HepG2 (cell line): ENCODE measurements at regions not wholly inside any gene's neighbourhood (a gene's known extent, or its start where the extent isn't known, plus 50 kb on each side); places are given as distances from the start of the nearest gene placed in this dataset.

Experiments
- ATAC-seq: fragments of 200-7000 bp; cut with Tn5 transposase; 3 replicates; pipeline ENCODE4 v1.9.1; 2020; ENCODE audit warnings: mild to moderate bottlenecking, moderate library complexity
- BruUV-seq: library from RNA; stranded (reverse); fragments of 400-500 nt; replicated peaks from 2 replicates; lab custom pipeline; 2021; lab: Mats Ljungman, UMichigan
- CTCF ChIA-PET: fragments of 300-600 bp; formaldehyde crosslinking; extraction: SDS; loops from one replicate; lab custom pipeline; 2021; ENCODE audit warnings: low total read pairs, inconsistent platforms, low intra/inter-chr PET ratio; lab: Yijun Ruan, JAX
- POLR2A ChIA-PET: fragments of 350-600 bp; sonication (Branson Sonifier 250); formaldehyde crosslinking; loops from one replicate; lab custom pipeline; 2020; ENCODE audit warnings: antibody characterized with exemption, inconsistent platforms; lab: Yijun Ruan, JAX
- DNase-seq: peaks from one replicate; pipeline ENCODE4 v3.0.0-alpha.2; 2015; ENCODE audit warnings: low spot score
- FAIRE-seq: peaks from 3 replicates; lab custom pipeline; 2011; peaks lifted over from hg19 to GRCh38; lab: Jason Lieb, UNC
- H2AFZ ChIP-seq: one replicate; pipeline ENCODE4 v1.6.1; 2011; ENCODE audit warnings: low read length, inconsistent platforms
- H3K27ac ChIP-seq: fragments of 300-600 bp; 3 replicates; pipeline ENCODE4 v1.8.0; 2011; ENCODE audit warnings: mixed run types, mild to moderate bottlenecking, mixed read lengths, low read length, inconsistent platforms; ENCODE audit not compliant: insufficient read depth; ENCODE audit errors: extremely low read length
- H3K27me3 ChIP-seq, 2 experiments: fragments of 200-600 bp in 1 of 2; 2 replicates in 1 of 2; 3 replicates in 1 of 2; pipeline versions ENCODE4 v1.6.0 to v1.8.0; 2011; ENCODE audit warnings: low read length in 2 of 2, mild to moderate bottlenecking in 2 of 2, moderate library complexity in 2 of 2, inconsistent platforms in 1 of 2; ENCODE audit not compliant: insufficient read depth in 2 of 2, control insufficient read depth in 1 of 2
- H3K36me3 ChIP-seq, 2 experiments: fragments of 200-600 bp in 1 of 2; replicated peaks in 1 of 2; 2 replicates in 1 of 2; 3 replicates in 1 of 2; pipeline versions ENCODE4 v1.5.1 to v1.8.0; 2011; ENCODE audit warnings: low read length in 2 of 2, inconsistent platforms in 1 of 2; ENCODE audit not compliant: insufficient read depth in 2 of 2, control insufficient read depth in 1 of 2
- H3K4me1 ChIP-seq: 2 replicates; pipeline ENCODE4 v1.5.1; 2012; ENCODE audit warnings: low read length, inconsistent platforms; ENCODE audit not compliant: insufficient read depth
- H3K4me2 ChIP-seq: 2 replicates; pipeline ENCODE4 v1.6.0; 2011; ENCODE audit warnings: low read depth, low read length, inconsistent platforms
- H3K4me3 ChIP-seq, 3 experiments: fragments of 200-600 bp in 1 of 3; sonication (generic), shearing (Covaris generic) in 1 of 3; replicated peaks in 1 of 3; 2 replicates each; pipeline ENCODE4 v1.5.1; 2011 to 2016; ENCODE audit warnings: low read length in 3 of 3, inconsistent platforms in 2 of 3, low read depth in 2 of 3, mild to moderate bottlenecking in 2 of 3, control low read depth in 1 of 3, mixed read lengths in 1 of 3; ENCODE audit not compliant: insufficient read depth in 1 of 3
- H3K79me2 ChIP-seq: one replicate; pipeline ENCODE4 v1.6.1; 2011; ENCODE audit warnings: low read length, inconsistent platforms; ENCODE audit not compliant: insufficient read depth
- H3K9ac ChIP-seq: 2 replicates; pipeline ENCODE4 v1.6.0; 2011; ENCODE audit warnings: mild to moderate bottlenecking, low read depth, low read length, inconsistent platforms; ENCODE audit not compliant: insufficient read depth
- H3K9me3 ChIP-seq: 2 replicates; pipeline ENCODE4 v1.5.1; 2012; ENCODE audit warnings: mild to moderate bottlenecking, low read length
- H4K20me1 ChIP-seq: 2 replicates; pipeline ENCODE4 v1.6.0; 2011; ENCODE audit warnings: inconsistent platforms, mild to moderate bottlenecking, low read length, moderate library complexity; ENCODE audit not compliant: insufficient read depth
- GATAD1 ChIP-seq: IDR thresholded peaks from 2 replicates; pipeline ENCODE4 v1.6.1; 2016; ENCODE audit warnings: missing genetic modification reagents, missing compliant biosample characterization
- HNRNPUL1 ChIP-seq: fragments of 200-400 bp; formaldehyde crosslinking; IDR thresholded peaks from 2 replicates; pipeline ENCODE4 v1.6.1; 2017; ENCODE audit warnings: low read depth, mild to moderate bottlenecking, low read length, moderate library complexity
- POLR2AphosphoS5 ChIP-seq: IDR thresholded peaks from 2 replicates; pipeline ENCODE4 v1.6.1; 2012; ENCODE audit warnings: low read depth, low read length
- SIN3B ChIP-seq: fragments of 150-350 bp; IDR thresholded peaks from 2 replicates; pipeline ENCODE4 v1.6.1; 2014; ENCODE audit warnings: low read length
- SP1 ChIP-seq, 2 experiments: fragments of 450-650 bp in 1 of 2; sonication (generic) in 1 of 2; formaldehyde crosslinking in 1 of 2; IDR thresholded peaks; 2 replicates each; pipeline versions ENCODE4 v1.4.0 to v1.6.1; 2016 to 2020; ENCODE audit warnings: missing genetic modification reagents in 1 of 2
- ZNF138 ChIP-seq: sonication (generic); formaldehyde crosslinking; IDR thresholded peaks from 2 replicates; pipeline ENCODE4 v1.5.0; 2020; ENCODE audit warnings: mild to moderate bottlenecking, low read depth, missing genetic modification reagents
- ZNF160 ChIP-seq: sonication (generic); formaldehyde crosslinking; IDR thresholded peaks from 2 replicates; pipeline ENCODE4 v1.8.0; 2022; ENCODE audit warnings: mild to moderate bottlenecking, inconsistent platforms, missing genetic modification reagents
- ZNF383 ChIP-seq: sonication (generic); formaldehyde crosslinking; IDR thresholded peaks from 2 replicates; pipeline ENCODE4 v1.4.0; 2020; ENCODE audit warnings: missing genetic modification reagents, mild to moderate bottlenecking, borderline replicate concordance
- ZNF446 ChIP-seq: sonication (generic); formaldehyde crosslinking; IDR thresholded peaks from 2 replicates; pipeline ENCODE4 v1.5.0; 2020; ENCODE audit warnings: mild to moderate bottlenecking, missing genetic modification reagents
- ZNF891 ChIP-seq: sonication (generic); formaldehyde crosslinking; IDR thresholded peaks from 2 replicates; pipeline ENCODE4 v1.5.0; 2020; ENCODE audit warnings: mild to moderate bottlenecking, missing genetic modification reagents
- ZSCAN12 ChIP-seq: sonication (generic); formaldehyde crosslinking; IDR thresholded peaks from 2 replicates; pipeline ENCODE4 v1.9.0; 2021; ENCODE audit warnings: mild to moderate bottlenecking, missing genetic modification reagents
- WGBS: methylation state at CpG from one replicate; pipeline ENCODE4 v1.1.6; 2017; ENCODE audit warnings: low lambda C conversion rate; 5-methylcytosine and 5-hydroxymethylcytosine counted together
- in situ Hi-C: cut with HindIII; loops from 2 replicates; pipeline ENCODE4 v1.10.0; 2017; ENCODE audit warnings: low pct_unique_long_range_greater_than_20kb; ENCODE audit not compliant: extremely low pct_ligation_motif_present
- intact Hi-C: fragments of 100-400 bp; cut with micrococcal nuclease; formaldehyde crosslinking; loops from one replicate; pipeline ENCODE4 v1.10.0; 2022; ENCODE audit not compliant: unreplicated experiment
- TF ChIP-seq, protein P1 (sequence below): fragments of 450-650 bp; IDR thresholded peaks from 2 replicates; pipeline ENCODE4 v1.6.1; 2017
- TF ChIP-seq, protein P2 (sequence below): sonication (generic); formaldehyde crosslinking; IDR thresholded peaks from 2 replicates; pipeline ENCODE4 v1.4.0; 2020; ENCODE audit warnings: missing genetic modification reagents
- TF ChIP-seq, protein P3 (sequence below): sonication (generic); formaldehyde crosslinking; IDR thresholded peaks from 2 replicates; pipeline ENCODE4 v1.5.1; 2020; ENCODE audit warnings: missing genetic modification reagents, mild to moderate bottlenecking, borderline replicate concordance
- TF ChIP-seq, protein P4 (sequence below): sonication (generic); formaldehyde crosslinking; IDR thresholded peaks from 2 replicates; pipeline ENCODE4 v1.4.0; 2020; ENCODE audit warnings: mild to moderate bottlenecking, missing genetic modification reagents

DNA sequence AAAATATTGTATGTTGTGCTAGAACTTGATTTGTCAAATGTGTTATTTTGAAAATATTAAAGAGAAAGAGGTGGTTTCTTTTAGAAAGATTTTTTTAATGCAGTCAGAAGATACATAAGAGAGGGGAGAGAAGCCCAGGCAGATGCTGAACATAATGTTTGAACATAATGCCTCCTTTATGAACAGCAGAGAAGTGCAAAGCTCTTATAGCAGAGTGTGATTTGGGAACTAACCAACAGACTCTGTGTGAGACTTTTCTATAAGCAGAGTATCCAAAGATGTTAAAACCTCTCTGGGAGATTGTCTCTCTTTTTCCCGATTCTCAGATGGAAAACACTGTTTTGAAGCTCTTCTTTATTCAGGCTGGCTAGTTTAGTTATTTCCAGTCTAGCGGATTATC is 1274.1 kb upstream of the SPRY2 start:
- in situ Hi-C loops (no loop called here), intact Hi-C loops (no loop called here)

GRCh38 chr13:81610644-81611043 is 1269.7 kb upstream of the SPRY2 start:
- no peaks in the 10 kb centered on the region for H3K4me1 ChIP-seq
- TF ChIP-seq SIN3B (no peak), ZNF138 (no peak), ZNF383 (CRISPR knock-in tag) (no peak), SP1 (IDR thresholded peaks at IDR 0.05) (no peak), SP1 (CRISPR knock-in tag; IDR thresholded peaks at IDR 0.05) (no peak), POLR2AphosphoS5 (no peak), ZSCAN12 (CRISPR knock-in tag) (no peak), ZNF160 (no peak), ZNF891 (no peak)
- TF ChIP-seq, protein P1, sequence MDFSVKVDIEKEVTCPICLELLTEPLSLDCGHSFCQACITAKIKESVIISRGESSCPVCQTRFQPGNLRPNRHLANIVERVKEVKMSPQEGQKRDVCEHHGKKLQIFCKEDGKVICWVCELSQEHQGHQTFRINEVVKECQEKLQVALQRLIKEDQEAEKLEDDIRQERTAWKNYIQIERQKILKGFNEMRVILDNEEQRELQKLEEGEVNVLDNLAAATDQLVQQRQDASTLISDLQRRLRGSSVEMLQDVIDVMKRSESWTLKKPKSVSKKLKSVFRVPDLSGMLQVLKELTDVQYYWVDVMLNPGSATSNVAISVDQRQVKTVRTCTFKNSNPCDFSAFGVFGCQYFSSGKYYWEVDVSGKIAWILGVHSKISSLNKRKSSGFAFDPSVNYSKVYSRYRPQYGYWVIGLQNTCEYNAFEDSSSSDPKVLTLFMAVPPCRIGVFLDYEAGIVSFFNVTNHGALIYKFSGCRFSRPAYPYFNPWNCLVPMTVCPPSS, result no peak
- TF ChIP-seq, protein P2, sequence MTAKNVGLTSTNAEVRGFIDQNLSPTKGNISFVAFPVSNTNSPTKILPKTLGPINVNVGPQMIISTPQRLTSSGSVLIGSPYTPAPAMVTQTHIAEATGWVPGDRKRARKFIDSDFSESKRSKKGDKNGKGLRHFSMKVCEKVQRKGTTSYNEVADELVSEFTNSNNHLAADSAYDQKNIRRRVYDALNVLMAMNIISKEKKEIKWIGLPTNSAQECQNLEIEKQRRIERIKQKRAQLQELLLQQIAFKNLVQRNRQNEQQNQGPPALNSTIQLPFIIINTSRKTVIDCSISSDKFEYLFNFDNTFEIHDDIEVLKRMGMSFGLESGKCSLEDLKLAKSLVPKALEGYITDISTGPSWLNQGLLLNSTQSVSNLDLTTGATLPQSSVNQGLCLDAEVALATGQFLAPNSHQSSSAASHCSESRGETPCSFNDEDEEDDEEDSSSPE (CRISPR knock-in tag), result no peak

More for the DNA sequence above, 1274.1 kb upstream of the SPRY2 start:
- no TSS peak for BruUV-seq
- no peak overlapping the region for H3K27ac ChIP-seq
- no peak overlapping the region for H3K4me3 ChIP-seq
- ATAC-seq, result no peak
- no peak for FAIRE-seq
- no peaks in the 10 kb centered on the region for H3K36me3 ChIP-seq
- H3K9me3 ChIP-seq, result no peaks in the 10 kb centered on the region
- ChIA-PET POLR2A (no interaction called here), CTCF (no interaction called here)
- H3K79me2 ChIP-seq, result no peaks in the 10 kb centered on the region
- no peaks in the 10 kb centered on the region for H3K27me3 ChIP-seq
- H3K9ac ChIP-seq, result no peak overlapping the region
- H3K4me2 ChIP-seq, result no peak overlapping the region
- TF ChIP-seq GATAD1, result no peak
- TF ChIP-seq ZNF446 (CRISPR knock-in tag), result no peak
- TF ChIP-seq, protein P3, sequence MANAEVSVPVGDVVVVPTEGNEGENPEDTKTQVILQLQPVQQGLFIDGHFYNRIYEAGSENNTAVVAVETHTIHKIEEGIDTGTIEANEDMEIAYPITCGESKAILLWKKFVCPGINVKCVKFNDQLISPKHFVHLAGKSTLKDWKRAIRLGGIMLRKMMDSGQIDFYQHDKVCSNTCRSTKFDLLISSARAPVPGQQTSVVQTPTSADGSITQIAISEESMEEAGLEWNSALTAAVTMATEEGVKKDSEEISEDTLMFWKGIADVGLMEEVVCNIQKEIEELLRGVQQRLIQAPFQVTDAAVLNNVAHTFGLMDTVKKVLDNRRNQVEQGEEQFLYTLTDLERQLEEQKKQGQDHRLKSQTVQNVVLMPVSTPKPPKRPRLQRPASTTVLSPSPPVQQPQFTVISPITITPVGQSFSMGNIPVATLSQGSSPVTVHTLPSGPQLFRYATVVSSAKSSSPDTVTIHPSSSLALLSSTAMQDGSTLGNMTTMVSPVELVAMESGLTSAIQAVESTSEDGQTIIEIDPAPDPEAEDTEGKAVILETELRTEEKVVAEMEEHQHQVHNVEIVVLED (CRISPR knock-in tag), result no peak
- TF ChIP-seq HNRNPUL1, result no peak
- TF ChIP-seq, protein P4, sequence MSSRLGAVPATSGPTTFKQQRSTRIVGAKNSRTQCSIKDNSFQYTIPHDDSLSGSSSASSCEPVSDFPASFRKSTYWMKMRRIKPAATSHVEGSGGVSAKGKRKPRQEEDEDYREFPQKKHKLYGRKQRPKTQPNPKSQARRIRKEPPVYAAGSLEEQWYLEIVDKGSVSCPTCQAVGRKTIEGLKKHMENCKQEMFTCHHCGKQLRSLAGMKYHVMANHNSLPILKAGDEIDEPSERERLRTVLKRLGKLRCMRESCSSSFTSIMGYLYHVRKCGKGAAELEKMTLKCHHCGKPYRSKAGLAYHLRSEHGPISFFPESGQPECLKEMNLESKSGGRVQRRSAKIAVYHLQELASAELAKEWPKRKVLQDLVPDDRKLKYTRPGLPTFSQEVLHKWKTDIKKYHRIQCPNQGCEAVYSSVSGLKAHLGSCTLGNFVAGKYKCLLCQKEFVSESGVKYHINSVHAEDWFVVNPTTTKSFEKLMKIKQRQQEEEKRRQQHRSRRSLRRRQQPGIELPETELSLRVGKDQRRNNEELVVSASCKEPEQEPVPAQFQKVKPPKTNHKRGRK (CRISPR knock-in tag), result no peak
- H3K4me1 ChIP-seq, result no peaks in the 10 kb centered on the region
- no peak overlapping the region for H2AFZ ChIP-seq
- 22% methylated on average over 2 of the region's 2 CpGs for WGBS
- no peaks in the 10 kb centered on the region for H4K20me1 ChIP-seq
- no peak for DNase-seq

More at GRCh38 chr13:81610644-81611043, 1269.7 kb upstream of the SPRY2 start:
- no TSS peak for BruUV-seq
- intact Hi-C loops (no loop called here), in situ Hi-C loops (no loop called here)
- Histone ChIP-seq H3K9ac (no peak overlapping the region), H3K9me3 (no peaks in the 10 kb centered on the region), H3K79me2 (no peaks in the 10 kb centered on the region), H3K4me2 (no peak overlapping the region), H4K20me1 (no peaks in the 10 kb centered on the region), H3K27me3 (no peaks in the 10 kb centered on the region), H2AFZ (no peak overlapping the region), H3K27ac (no peak overlapping the region), H3K4me3 (no peak overlapping the region), H3K36me3 (no peaks in the 10 kb centered on the region)
- 0% methylated on average over 1 of the region's 1 CpG for WGBS
- CTCF ChIA-PET, result no interaction called here
- POLR2A ChIA-PET, result no interaction called here
- FAIRE-seq, result no peak
- DNase-seq, result no peak
- ATAC-seq, result no peak
